CD1c-positive myeloid dendritic cell (primary cell): ENCODE measurements at regions not wholly inside any gene's neighbourhood (a gene's known extent, or its start where the extent isn't known, plus 50 kb on each side); places are given as distances from the start of the nearest gene placed in this dataset.

Experiments
- DNase-seq: peaks from one replicate; pipeline ENCODE4 v3.0.0-alpha.2; 2016; ENCODE audit errors: extremely low spot score

DNA sequence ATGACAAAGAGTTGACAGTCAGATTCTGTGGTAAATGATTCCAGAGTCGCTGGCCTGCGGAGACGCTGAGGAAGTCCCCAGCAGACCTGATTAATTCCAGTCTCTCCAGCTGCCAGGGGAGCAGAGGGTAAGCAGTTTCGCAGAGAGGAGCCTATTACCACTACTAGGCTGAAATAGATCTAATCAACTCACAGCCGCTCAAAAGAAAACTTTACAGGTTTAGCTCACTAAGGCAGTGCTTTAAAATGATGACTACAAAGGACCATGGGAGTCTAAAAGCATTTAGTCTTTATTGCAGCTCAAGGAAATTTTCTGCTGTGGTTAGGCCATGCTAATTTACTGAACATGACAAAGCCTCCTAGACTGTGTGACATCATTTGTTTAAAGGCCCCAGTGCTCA lies 445.6 kb upstream of the POU3F3 start:
- DNase-seq, result no peak

DNA sequence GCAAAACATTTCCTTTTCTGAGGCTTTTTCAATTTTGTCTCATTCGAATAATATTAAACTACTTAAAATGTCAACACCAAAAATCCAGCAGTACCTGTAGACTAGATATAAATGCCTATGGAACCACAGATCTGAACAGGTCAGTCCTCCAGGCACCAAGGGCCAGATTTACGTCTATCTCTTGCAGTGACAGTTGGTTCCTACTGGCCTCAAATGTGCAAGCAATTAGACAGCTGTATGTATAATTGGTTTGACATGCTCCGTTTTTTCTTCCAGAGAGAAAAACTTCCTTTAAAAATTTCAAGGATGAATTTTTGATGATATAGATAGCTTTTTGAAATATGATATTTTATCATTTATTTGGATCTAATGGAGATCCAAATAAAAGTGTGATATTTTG lies 443.8 kb upstream of the POU3F3 start:
- no peak for DNase-seq

DNA sequence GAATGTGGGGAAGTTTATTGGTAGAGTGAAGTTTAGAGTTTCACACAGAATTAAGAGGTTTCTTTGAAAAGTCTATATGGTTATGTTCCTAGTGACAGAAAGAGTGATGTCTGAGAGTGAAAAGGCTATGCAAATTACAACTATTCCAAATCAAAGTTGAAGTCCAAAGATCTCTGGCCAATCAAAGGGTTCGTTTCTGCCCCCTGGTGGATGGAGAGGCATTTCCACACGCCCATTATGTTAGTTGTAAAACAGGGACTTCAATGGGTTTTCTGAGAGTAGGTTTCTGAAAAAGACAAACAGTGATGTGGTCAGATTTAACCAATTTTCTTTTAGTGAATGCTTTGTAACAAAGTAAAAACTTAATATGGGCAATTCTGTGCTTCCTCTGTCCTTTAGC lies 441.5 kb upstream of the POU3F3 start:
- peak; percentile 39 for DNase-seq

DNA sequence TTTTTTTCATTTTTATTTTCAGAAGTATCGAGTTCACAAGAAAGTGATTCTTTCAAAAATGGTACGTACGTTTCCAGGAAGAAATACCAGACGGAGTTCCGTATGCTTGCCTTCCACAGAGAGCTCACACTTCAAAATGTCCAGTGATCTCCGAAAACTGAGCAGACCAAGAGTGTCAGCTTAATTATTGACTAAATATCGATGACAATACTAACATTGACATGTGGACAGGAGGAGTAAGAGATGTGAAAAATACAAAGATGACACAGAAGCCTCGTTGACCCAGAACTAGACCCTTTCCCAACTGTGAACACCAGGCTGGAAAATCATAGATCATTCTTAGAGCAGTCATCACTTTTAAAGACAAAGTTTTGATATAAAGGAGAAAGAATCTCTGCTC lies 440.0 kb upstream of the POU3F3 start:
- no peak for DNase-seq

DNA sequence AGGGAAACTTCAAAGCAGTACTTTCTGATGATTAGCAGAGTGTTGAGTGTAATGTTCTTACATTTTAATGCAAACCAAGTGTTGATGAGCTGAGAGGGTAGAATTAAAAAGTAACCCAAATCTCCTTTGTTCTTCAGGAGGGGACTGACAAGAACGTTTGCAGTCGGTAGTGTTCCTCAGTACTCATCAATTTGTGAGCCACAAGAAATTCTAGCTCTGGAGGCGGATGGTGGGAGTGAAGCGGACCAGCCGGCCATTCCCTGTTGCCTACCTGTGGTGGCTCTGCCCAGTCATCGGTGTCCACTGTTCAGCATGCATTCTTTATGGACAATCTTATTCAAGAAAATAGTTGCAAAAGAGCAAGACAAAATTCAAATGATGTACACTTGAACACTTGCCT lies 438.6 kb upstream of the POU3F3 start:
- no peak for DNase-seq

DNA sequence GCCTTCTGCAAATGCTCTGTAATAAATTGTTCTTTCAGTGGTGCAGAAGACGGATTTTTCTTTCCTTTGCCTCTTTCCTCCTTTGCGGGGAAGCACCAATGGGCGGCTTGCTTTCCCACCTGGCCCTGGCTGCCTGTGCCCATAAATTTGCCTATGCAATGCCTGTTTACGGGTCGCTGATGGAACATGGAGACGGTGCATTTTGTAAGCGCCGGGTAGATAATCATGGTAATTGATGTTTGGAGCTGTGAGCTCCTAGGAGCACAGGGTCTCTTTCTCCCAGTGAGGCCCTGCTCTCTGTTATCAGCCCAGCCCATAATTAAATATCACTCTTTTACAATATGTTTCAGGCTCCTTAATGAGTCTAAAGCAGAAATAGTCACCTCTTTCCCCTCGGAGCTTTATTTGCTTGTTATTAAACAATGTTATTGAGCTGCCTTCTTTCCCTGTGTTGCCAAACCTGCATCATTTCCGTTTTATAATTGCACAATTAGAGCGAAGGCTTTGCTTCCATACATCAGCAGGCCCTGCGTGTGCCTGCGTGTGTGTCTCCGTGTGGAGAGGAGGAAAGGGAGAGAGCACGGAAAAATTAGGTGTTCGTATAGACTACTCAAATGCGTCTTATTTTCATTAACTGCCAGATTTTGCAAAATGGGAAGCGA lies 437.4 kb upstream of the POU3F3 start:
- DNase-seq, result no peak

DNA sequence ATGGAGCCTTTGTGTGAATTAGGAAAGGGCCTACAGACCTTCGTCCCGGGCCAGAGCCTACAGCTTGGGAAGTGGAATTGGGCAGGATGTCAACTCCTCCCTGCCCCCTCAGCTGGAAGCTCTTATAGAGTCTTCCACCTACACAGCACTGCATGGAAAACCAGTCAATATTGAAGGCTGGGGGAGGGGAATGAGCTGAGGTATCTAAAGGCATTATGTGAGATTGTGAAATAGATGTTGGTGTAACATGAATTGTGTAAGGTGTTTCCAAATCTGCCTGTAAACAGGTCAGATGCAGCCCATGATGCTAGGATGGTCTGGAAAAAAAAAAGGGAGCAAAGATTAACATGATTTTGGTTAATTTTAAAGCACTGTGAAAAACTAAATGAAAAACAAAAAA lies 433.5 kb upstream of the POU3F3 start:
- no peak for DNase-seq

DNA sequence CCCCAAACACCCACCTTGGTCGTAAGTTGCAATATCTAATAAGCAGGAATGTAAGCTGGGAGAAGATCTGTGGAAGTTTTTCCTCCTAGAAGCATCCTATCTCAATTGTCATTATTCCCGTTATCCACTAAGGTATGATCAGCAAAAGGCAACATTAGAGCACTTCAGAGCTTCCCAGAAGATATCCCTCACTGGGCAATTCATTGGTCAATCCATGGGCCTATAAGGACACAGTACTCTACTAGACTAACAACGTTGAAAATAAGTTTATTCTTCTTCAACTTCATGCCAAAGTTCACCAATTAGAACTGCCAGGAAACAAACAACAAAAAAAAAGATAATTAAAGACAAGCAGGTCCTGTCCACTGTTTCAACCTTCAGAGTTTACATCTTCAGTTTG lies 433.0 kb upstream of the POU3F3 start:
- DNase-seq, result no peak

DNA sequence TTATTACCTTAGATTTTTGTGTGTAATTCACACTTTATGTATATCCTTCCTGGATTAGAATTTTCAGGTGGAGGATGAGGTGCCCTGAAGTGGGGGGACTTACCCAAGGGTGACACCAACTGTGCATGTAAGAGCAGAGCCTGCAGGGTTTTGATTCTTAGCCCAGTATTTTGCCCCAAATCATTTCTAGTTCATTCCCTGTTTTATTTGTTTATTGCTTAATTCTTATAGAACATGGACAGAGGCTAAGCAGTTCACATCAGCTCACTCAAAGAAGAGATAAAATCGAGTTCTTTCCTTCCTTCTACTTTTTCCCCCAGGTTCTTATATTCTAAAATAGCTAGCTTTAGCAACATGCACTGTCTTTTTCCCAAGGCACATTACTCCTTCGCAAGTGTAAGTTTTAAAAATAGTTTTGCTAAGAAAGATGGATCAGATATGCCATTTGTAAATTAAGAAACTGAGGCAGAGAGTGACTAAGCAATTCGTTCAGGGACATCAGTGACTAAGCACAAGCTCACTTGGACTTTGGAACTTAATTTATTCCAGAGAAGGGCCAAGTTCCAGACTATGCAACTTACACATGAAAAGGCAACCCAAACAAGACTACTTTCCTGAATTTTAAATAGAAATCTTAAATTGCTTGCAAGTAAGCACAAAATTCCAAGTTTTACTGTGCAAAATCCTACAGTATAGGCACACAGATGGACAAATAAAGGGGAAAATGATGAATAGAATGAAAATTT lies 427.9 kb upstream of the POU3F3 start:
- DNase-seq, result no peak

DNA sequence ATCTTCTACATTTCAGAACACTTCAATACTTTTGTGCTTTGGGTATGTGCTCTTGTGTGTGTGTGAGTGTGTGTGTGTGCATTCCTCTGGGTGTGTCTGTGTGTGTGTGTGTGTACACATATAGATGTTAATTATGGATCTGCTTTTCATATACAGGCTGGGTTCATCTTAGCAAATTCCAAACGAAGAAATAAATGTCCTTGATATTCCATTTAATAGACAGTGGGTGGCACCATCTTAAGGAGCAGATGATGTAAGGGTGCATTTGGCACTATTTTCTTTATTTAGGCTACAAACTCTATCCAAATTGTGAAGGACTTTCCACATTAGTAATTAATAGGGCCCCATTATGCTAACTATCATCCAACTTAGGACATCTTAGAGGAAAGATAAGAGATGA lies 425.8 kb upstream of the POU3F3 start:
- no peak for DNase-seq

DNA sequence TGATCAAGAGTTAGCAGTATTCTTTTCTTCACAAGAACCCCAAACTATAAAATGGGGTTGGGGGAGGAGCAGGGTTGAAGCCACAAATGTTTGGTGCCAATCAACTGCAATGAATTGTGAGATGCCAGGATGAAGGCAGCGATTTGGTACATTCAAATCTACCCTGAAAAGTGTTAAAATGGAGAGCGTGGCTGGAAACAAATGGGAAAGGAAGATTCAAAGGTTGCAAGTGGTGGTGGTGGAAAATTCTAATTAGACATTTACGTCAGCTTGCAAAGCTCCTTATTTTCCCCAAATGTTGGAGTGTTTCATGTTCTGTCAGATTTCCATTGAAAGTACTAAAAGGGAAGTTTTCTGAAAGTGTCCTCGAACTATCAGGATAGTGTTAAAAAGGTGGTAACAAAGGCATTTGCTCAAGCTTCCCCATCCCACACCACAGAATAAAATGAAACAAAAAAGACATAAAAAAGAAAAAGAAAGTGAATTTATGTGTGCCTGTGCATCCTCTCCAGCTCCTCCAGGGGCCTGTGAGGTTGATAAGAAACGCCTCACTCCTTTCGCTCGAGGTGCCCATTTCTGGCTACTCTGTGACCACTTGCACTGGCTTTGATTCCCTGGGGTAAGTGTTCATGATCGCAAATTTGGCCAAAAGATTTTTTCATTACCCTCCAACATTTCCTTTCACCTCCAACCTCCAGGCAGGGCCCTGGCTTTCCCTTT lies 424.1 kb upstream of the POU3F3 start:
- DNase-seq, result no peak

DNA sequence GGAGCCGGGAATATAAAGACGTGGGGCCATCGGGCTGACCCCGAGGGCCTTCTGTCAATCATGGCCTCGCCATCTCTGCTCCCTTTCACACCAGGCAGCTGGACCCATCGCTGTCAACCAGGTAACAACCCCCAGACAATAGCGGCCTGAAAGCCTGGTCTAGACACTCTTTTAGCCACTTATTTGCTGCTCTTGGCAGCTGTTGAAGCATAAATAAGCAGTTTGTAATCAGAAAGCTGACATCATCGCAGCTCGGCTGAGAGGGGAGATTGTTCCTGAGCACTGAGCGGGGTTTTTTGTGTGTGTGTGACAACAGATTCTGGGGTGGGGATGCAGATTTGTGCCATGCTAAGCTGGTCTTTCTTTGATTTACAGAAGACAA lies 423.6 kb upstream of the POU3F3 start:
- no peak for DNase-seq

DNA sequence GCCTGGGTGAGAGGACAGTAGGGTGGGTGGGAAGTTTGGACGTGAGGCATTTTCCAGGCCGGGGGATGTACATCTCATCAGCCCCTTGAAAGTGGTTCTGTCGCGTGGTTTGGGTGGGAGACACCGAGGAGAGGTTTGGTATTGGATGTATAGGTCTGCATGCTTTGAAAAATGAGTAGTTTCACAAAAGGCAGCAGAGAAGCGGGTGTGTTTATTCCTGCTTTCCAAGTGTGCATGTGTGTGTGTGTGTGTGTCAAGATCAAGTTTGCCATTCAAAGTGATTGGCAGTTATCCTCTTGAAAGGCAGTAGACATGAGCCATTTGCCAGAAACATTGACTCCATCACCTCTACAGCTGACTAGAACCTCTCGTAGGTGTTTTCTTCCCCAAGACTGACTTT lies 423.1 kb upstream of the POU3F3 start:
- no peak for DNase-seq

DNA sequence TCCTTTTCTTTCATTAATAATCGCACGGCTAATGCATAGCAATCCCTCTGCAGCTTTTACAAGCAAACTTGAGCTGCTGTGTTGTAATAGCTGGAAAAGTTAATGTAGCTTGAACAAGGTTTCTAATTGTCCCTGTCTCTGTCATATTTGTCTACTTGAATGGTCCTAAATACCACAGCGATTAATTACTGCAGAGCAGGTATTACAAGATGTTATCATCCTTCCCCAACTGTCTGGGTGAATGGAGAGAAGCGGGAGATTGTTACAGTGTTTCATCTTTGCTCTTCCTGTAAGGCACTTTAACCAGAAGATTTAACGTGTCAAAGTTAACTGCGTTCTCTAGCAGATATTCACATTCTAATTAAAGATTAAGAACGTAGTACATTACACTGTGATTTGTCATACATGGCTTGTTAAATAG lies 422.2 kb upstream of the POU3F3 start:
- no peak for DNase-seq

DNA sequence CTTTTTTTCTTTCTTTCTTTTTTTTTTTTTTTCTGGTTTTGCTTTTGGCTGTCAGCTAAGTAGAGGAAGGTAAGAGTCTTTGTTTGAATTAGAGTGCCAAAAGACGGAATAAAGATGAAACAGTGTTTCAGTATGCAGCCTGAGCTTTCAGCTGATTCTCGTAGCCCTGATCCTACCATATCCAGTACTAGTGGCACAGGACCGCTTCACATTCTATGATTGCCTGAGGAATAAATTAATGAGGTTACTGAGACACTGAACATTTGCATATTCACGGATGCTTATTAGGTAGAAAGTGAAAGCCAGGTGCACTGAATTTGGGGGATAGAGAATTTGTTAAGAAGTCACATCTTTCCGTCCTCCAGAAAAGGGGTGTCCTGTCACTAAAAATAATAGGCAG lies 421.5 kb upstream of the POU3F3 start:
- no peak for DNase-seq

DNA sequence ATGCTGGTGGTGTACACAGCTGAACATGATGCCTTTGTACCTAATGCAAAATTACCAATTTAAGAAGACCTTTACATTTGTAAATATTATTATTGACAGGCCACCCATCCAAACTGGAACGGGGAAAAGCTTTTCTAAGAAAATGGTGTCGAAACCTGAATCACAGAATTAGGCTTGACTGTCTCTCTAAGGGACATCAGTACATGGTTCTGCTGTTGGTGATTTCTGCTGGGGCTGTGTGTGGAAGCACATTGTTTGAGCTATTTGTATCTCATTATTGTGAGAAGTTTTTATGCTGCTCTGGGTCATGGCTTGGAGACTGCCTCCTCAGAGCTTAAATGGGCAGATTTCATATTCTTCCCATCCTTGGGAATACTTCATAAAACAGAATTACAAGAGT lies 420.9 kb upstream of the POU3F3 start:
- no peak for DNase-seq

DNA sequence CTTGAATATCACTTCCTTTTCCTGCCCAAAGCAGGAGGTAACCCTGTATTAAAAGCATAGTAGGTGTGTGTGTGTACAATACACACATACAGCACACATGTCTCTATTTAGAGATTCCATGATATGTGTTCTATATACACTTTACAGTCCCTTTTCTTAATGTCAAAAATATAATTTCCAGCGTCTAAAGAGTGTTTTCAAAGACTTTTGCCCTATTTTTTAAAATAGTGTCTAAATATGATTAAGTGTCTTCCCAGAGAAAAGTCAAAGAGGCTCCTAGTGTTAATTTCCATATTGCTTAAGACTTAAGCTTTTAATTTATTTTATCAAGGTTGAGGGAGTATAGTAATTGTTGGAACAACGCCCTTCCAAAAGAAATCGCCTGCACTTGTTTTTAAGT lies 420.3 kb upstream of the POU3F3 start:
- no peak for DNase-seq

DNA sequence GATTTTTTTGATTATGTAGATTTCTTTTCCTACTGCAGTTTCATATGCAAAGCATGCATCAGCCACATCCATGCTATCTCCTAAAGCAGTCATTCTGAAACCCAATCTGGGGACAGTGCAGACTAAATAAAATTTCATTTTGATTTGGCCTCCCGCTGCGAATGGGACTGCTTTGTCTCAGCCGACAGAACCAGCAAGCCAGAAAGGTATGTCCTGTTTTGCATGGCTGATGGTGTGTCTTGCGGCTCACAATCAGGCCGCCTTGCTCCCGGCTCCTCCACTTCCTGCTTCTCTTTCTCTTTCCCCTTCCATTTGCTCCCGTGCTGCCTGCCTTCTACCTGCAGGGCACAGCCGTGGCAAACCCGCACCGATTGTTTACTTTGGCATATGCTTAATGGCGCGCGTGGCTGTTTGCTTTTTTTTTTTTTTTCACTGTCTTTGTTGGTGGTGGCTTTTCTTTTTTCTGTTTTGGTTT lies 419.6 kb upstream of the POU3F3 start:
- DNase-seq, result no peak

DNA sequence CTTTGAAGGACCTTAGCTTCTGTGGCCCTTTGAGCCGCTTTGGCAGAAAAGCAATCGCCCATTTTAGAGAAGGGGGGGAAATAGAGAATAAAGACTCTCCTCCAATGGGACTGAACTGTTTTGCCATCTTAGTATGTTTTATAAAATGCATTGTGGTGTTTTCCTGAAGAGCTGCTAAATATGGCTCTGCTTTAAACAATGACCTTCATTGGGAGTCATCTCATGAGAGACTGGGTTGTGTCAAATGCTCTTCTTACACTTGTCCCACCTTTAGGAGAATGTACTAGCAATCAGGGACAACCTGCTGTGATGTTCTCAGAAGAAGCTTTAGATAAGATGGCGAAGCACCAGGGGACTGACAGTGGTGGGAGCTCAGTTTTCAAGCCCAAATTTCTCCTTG lies 418.9 kb upstream of the POU3F3 start:
- no peak for DNase-seq

DNA sequence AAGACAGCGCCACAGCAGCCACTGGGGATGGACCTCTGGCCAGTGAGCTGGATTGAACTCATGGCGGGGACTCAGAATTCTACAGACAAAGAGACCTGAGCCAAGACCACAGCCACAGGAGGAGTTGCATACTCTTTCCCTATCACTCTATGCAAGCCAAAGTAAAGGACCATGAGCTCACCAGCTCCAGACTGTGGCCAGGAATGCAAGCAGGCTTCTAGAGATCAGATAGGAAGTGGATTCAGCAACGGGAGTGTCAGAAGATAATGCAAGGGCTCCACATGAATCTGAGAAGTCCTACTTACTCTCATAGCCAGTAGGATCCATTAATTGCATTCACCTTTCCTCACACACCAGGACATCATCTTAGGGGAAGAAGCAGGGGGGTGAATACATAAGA lies 415.4 kb upstream of the POU3F3 start:
- DNase-seq, result no peak

DNA sequence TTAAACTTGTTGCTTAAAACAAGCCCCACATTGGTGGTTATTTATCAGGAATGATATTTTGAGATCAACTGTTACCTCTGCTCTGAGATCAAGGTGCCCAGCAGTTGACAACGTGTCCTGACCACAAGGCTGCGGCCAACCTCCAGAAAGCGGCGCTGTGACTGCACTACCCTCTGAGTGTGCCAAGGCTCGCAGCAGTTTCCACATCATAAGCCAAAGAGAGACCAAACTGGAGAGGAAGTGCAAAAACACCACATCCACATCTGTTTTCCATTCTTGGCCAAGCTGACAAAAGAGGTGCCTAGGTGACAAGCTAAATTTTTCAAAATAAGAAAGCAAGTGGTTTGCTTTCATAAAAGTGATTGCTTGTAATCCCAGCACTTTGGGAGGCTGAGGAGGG lies 410.8 kb upstream of the POU3F3 start:
- peak; percentile 64 for DNase-seq

DNA sequence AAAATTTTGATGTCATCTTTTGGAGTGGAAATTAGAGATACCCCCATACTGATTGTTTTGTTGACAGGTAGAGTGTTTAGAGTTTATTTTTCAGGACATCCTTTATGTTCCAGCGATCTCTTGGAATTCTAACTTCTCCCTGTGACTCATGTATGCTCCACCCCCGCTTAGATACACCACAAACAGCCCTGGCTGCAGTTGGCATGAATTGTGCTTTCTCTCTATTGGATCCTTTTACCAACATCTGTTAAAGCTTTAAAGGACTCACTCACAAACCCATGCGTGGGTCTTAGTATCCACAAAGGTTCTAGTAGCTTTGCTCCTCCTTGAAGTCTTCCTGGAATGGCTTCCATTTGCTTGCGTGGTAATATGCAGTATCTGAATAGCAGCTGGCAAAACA lies 409.5 kb upstream of the POU3F3 start:
- no peak for DNase-seq

DNA sequence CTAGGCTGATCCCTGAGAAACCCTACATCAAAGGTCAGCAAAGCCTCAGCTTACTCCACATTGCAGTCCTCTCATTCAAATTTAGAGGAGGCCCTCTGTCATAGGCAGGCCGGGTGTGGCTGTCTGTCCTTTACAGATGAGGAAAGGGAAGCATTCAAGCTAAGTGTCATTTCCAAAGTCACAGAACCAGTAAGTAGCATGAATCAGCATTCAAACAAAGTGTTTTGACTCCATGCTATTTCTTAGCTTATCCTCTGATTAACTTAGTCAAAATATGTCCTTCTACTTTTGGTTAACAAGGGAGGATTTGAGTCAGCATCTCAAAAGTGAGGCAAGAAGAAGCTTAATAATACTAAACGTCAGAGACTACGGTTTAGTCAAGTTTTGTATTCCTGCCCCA lies 409.0 kb upstream of the POU3F3 start:
- DNase-seq, result peak; percentile 40
